CD8-positive, alpha-beta memory T cell (primary cell): ENCODE measurements at regions not wholly inside any gene's neighbourhood (a gene's known extent, or its start where the extent isn't known, plus 50 kb on each side); places are given as distances from the start of the nearest gene placed in this dataset.

ENCODE experiments used
- CTCF ChIA-PET: fragments of 350-600 bp; sonication (Branson Sonifier 250); formaldehyde crosslinking; loops from one replicate; lab custom pipeline; 2021; ENCODE audit warnings: antibody characterized with exemption; lab: Charles Lee
- POLR2A ChIA-PET: fragments of 350-600 bp; sonication (Branson Sonifier 250); formaldehyde crosslinking; loops from one replicate; lab custom pipeline; 2021; ENCODE audit warnings: antibody characterized with exemption; lab: Charles Lee
- DNase-seq, 5 donors: peaks; one replicate each; pipeline versions ENCODE4 v3.0.0 to v3.0.0-alpha.2; 2020 to 2022; ENCODE audit warnings: mixed read lengths in 1 of 5
- H3K27ac ChIP-seq: one replicate; pipeline ENCODE4 v1.7.0; 2013; ENCODE audit warnings: low read depth, mild to moderate bottlenecking, low read length, moderate library complexity
- H3K27me3 ChIP-seq: 2 replicates; pipeline ENCODE4 v1.7.0; 2013; ENCODE audit warnings: low read length, mild to moderate bottlenecking; ENCODE audit not compliant: insufficient read depth, poor library complexity, severe bottlenecking
- H3K36me3 ChIP-seq: 2 replicates; pipeline ENCODE4 v1.7.0; 2013; ENCODE audit warnings: mild to moderate bottlenecking, low read length, moderate library complexity; ENCODE audit not compliant: insufficient read depth
- H3K4me1 ChIP-seq: 2 replicates; pipeline ENCODE4 v1.7.0; 2013; ENCODE audit warnings: mild to moderate bottlenecking, low read length, moderate library complexity; ENCODE audit not compliant: insufficient read depth
- H3K4me3 ChIP-seq: 2 replicates; pipeline ENCODE4 v1.7.0; 2013; ENCODE audit warnings: mild to moderate bottlenecking, low read length
- H3K9me3 ChIP-seq: 2 replicates; pipeline ENCODE4 v1.7.0; 2013; ENCODE audit warnings: mild to moderate bottlenecking, low read length
- H3K27ac Mint-ChIP-seq, 8 donors: one replicate each; pipeline ENCODE4 v1.8.0; 2020 to 2021; ENCODE audit warnings: mixed read lengths in 8 of 8, mild to moderate bottlenecking in 6 of 8, inconsistent platforms in 3 of 8, moderate library complexity in 3 of 8
- H3K27me3 Mint-ChIP-seq, 2 donors: one replicate each; pipeline ENCODE4 v1.8.0; 2020 to 2021; ENCODE audit warnings: mixed read lengths in 2 of 2, mild to moderate bottlenecking in 1 of 2, moderate library complexity in 1 of 2
- H3K36me3 Mint-ChIP-seq, 3 donors: one replicate each; pipeline ENCODE4 v1.8.0; 2020 to 2021; ENCODE audit warnings: mixed read lengths in 3 of 3, inconsistent platforms in 1 of 3, mild to moderate bottlenecking in 1 of 3
- H3K4me1 Mint-ChIP-seq, 3 donors: one replicate each; pipeline ENCODE4 v1.8.0; 2020 to 2021; ENCODE audit warnings: mixed read lengths in 3 of 3, inconsistent platforms in 1 of 3, mild to moderate bottlenecking in 1 of 3
- H3K4me3 Mint-ChIP-seq, 7 donors: one replicate each; pipeline ENCODE4 v1.8.0; 2020 to 2021; ENCODE audit warnings: mixed read lengths in 7 of 7, mild to moderate bottlenecking in 6 of 7, moderate library complexity in 4 of 7, inconsistent platforms in 2 of 7
- H3K9me3 Mint-ChIP-seq, 5 donors: one replicate each; pipeline ENCODE4 v1.8.0; 2020 to 2022; ENCODE audit warnings: mixed read lengths in 5 of 5, mild to moderate bottlenecking in 3 of 5, moderate library complexity in 2 of 5, inconsistent platforms in 1 of 5

GRCh38 chr6:91498576-91498975 is 911.7 kb upstream of the MAP3K7 start:
- H3K9me3 ChIP-seq: no peaks in the 10 kb centered on the region
- no peaks in the 10 kb centered on the region for H3K36me3 Mint-ChIP-seq
- H3K27ac Mint-ChIP-seq: no peak overlapping the region
- H3K27me3 Mint-ChIP-seq: no peaks in the 10 kb centered on the region
- no peak overlapping the region for H3K4me3 Mint-ChIP-seq
- no peaks in the 10 kb centered on the region for H3K4me1 Mint-ChIP-seq
- H3K4me3 ChIP-seq: no peak overlapping the region
- no peaks in the 10 kb centered on the region for H3K4me1 ChIP-seq
- no peaks in the 10 kb centered on the region for H3K36me3 ChIP-seq
- H3K27ac ChIP-seq: no peak overlapping the region
- ChIA-PET POLR2A (no interaction called here), CTCF (no interaction called here)
- DNase-seq: no peak
- H3K9me3 Mint-ChIP-seq: peaks cover 0 to 5% (median 0%) of the 10 kb centered on the region in 5 donors
- no peaks in the 10 kb centered on the region for H3K27me3 ChIP-seq

GRCh38 chr6:91497770-91498169 is 910.9 kb upstream of the MAP3K7 start:
- Mint-ChIP-seq H3K36me3 (no peaks in the 10 kb centered on the region), H3K9me3 (peaks cover 0 to 8% (median 0%) of the 10 kb centered on the region in 5 donors), H3K27ac (no peak overlapping the region), H3K4me3 (no peak overlapping the region), H3K4me1 (no peaks in the 10 kb centered on the region), H3K27me3 (no peaks in the 10 kb centered on the region)
- DNase-seq: no peak
- Histone ChIP-seq H3K27me3 (no peaks in the 10 kb centered on the region), H3K27ac (no peak overlapping the region), H3K4me3 (no peak overlapping the region), H3K4me1 (no peaks in the 10 kb centered on the region), H3K9me3 (no peaks in the 10 kb centered on the region), H3K36me3 (no peaks in the 10 kb centered on the region)
- ChIA-PET CTCF (no interaction called here), POLR2A (no interaction called here)

GRCh38 chr6:91490671-91491301 is 903.9 kb upstream of the MAP3K7 start:
- ChIA-PET CTCF (no interaction called here), POLR2A (no interaction called here)
- no peaks in the 10 kb centered on the region for H3K27me3 Mint-ChIP-seq
- H3K36me3 Mint-ChIP-seq: no peaks in the 10 kb centered on the region
- no peaks in the 10 kb centered on the region for H3K9me3 ChIP-seq
- H3K4me3 ChIP-seq: no peak overlapping the region
- no peaks in the 10 kb centered on the region for H3K4me1 ChIP-seq
- H3K27ac Mint-ChIP-seq: no peak overlapping the region
- no peaks in the 10 kb centered on the region for H3K27me3 ChIP-seq
- H3K27ac ChIP-seq: no peak overlapping the region
- H3K9me3 Mint-ChIP-seq: peaks cover 0 to 9% (median 4%) of the 10 kb centered on the region in 5 donors
- H3K36me3 ChIP-seq: no peaks in the 10 kb centered on the region
- no peaks in the 10 kb centered on the region for H3K4me1 Mint-ChIP-seq
- DNase-seq: no peak
- no peak overlapping the region for H3K4me3 Mint-ChIP-seq

DNA sequence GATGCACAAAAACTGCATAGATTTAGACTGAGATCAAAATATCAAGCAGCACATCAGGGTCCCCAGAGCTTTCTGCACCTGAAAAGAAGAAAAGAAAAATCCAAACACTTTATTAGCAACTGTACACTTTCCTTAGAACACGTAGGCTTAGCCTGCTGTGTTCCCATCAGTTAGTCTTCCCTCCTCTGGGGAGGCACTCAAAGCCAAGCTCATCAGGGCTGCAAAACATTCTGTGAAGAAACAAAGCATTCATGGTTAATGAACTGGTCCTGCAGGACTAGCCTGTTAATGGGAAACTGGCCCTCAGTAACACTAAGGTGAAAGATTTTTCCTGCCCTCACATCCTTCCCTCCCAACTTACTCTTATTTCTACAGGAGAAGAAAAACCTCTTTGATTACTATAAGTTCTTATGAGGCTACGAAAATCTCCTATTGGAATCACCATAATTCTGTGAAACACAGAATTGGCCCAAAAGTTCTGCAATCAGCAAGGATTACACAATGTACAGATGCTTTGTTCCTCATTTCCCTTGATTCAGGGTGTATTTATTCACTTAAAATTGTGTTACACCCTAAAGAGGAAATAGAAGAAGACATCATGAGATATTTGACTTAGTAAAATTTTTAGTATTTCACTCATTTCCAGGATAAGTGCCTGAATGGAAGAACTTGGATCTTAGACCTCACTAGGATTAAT is 901.0 kb upstream of the MAP3K7 start:
- Mint-ChIP-seq H3K36me3 (no peaks in the 10 kb centered on the region), H3K9me3 (peaks cover 0 to 11% (median 1%) of the 10 kb centered on the region in 5 donors), H3K4me1 (no peaks in the 10 kb centered on the region), H3K4me3 (no peak overlapping the region), H3K27ac (no peak overlapping the region), H3K27me3 (no peaks in the 10 kb centered on the region)
- DNase-seq: no peak
- POLR2A ChIA-PET: no interaction called here
- CTCF ChIA-PET: no interaction called here
- H3K36me3 ChIP-seq: no peaks in the 10 kb centered on the region
- no peak overlapping the region for H3K27ac ChIP-seq
- no peaks in the 10 kb centered on the region for H3K27me3 ChIP-seq
- no peaks in the 10 kb centered on the region for H3K9me3 ChIP-seq
- H3K4me1 ChIP-seq: no peaks in the 10 kb centered on the region
- H3K4me3 ChIP-seq: no peak overlapping the region

DNA sequence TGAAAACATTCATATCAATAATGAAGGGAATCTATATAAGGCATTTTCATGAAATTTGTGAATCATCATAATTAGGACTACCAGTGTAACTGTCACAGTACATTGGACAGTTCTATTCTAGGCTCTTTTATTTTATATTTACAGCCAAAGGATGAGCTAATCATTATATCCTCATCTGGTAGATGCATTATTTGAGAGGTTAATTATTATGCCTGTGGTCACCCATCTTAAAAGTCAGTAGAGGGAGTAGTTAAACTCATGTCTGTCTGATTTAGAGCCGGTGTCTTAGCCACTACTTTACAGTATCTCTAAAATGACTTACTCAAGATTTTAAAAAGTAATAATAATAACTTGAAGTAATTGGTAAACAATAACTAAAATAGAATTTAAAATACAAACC is 899.3 kb upstream of the MAP3K7 start:
- no peaks in the 10 kb centered on the region for H3K4me1 Mint-ChIP-seq
- peaks cover 0 to 12% (median 0%) of the 10 kb centered on the region in 5 donors for H3K9me3 Mint-ChIP-seq
- CTCF ChIA-PET: no interaction called here
- Histone ChIP-seq H3K27ac (no peak overlapping the region), H3K4me1 (no peaks in the 10 kb centered on the region), H3K27me3 (no peaks in the 10 kb centered on the region), H3K9me3 (no peaks in the 10 kb centered on the region), H3K36me3 (no peaks in the 10 kb centered on the region), H3K4me3 (no peak overlapping the region)
- no peaks in the 10 kb centered on the region for H3K27me3 Mint-ChIP-seq
- POLR2A ChIA-PET: no interaction called here
- H3K27ac Mint-ChIP-seq: no peak overlapping the region
- no peak for DNase-seq
- H3K36me3 Mint-ChIP-seq: no peaks in the 10 kb centered on the region
- no peak overlapping the region for H3K4me3 Mint-ChIP-seq

DNA sequence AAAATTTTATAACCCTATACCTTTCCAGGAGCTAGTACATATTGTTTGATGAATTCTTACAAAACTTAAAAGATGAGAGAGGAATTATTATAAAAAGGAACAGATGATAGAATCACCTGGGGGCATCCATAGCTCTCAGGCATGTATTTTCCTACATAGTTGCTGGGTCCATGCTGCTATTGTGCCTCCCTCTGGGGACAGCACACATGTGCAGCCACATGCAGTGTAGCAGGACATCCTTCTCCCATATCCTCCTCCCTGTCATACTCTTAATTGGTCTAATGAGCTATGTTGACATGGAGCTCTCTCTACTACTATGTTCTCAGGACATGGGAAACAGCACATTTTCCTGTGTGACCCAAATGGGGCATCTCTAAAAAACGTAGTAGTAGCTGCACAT is 898.2 kb upstream of the MAP3K7 start:
- peaks cover 0 to 12% (median 0%) of the 10 kb centered on the region in 5 donors for H3K9me3 Mint-ChIP-seq
- Histone ChIP-seq H3K36me3 (no peaks in the 10 kb centered on the region), H3K4me1 (no peaks in the 10 kb centered on the region), H3K4me3 (no peak overlapping the region), H3K27me3 (no peaks in the 10 kb centered on the region), H3K27ac (no peak overlapping the region), H3K9me3 (no peaks in the 10 kb centered on the region)
- H3K27me3 Mint-ChIP-seq: no peaks in the 10 kb centered on the region
- no peak overlapping the region for H3K27ac Mint-ChIP-seq
- H3K4me1 Mint-ChIP-seq: no peaks in the 10 kb centered on the region
- H3K4me3 Mint-ChIP-seq: no peak overlapping the region
- no peak for DNase-seq
- POLR2A ChIA-PET: no interaction called here
- H3K36me3 Mint-ChIP-seq: no peaks in the 10 kb centered on the region
- CTCF ChIA-PET: no interaction called here

GRCh38 chr6:91483415-91484105 is 896.7 kb upstream of the MAP3K7 start:
- no peak overlapping the region for H3K27ac ChIP-seq
- no peaks in the 10 kb centered on the region for H3K4me1 Mint-ChIP-seq

GRCh38 chr6:91482498-91482897 is 895.6 kb upstream of the MAP3K7 start:
- Histone ChIP-seq H3K36me3 (no peaks in the 10 kb centered on the region), H3K9me3 (no peaks in the 10 kb centered on the region), H3K4me3 (no peak overlapping the region), H3K27ac (no peak overlapping the region), H3K27me3 (no peaks in the 10 kb centered on the region), H3K4me1 (no peaks in the 10 kb centered on the region)
- no peak overlapping the region for H3K27ac Mint-ChIP-seq
- DNase-seq: no peak
- CTCF ChIA-PET: no interaction called here
- peaks cover 0 to 12% (median 0%) of the 10 kb centered on the region in 5 donors for H3K9me3 Mint-ChIP-seq
- H3K4me1 Mint-ChIP-seq: no peaks in the 10 kb centered on the region
- POLR2A ChIA-PET: no interaction called here
- H3K27me3 Mint-ChIP-seq: peaks cover 0 to 1% of the 10 kb centered on the region in 2 donors
- H3K36me3 Mint-ChIP-seq: no peaks in the 10 kb centered on the region
- H3K4me3 Mint-ChIP-seq: no peak overlapping the region

More at GRCh38 chr6:91483415-91484105, 896.7 kb upstream of the MAP3K7 start:
- Mint-ChIP-seq H3K4me3 (no peak overlapping the region), H3K27me3 (no peaks in the 10 kb centered on the region), H3K9me3 (peaks cover 0 to 12% (median 0%) of the 10 kb centered on the region in 5 donors), H3K27ac (no peak overlapping the region), H3K36me3 (no peaks in the 10 kb centered on the region)
- H3K27me3 ChIP-seq: no peaks in the 10 kb centered on the region
- DNase-seq: no peak
- no peak overlapping the region for H3K4me3 ChIP-seq
- H3K9me3 ChIP-seq: no peaks in the 10 kb centered on the region
- ChIA-PET POLR2A (no interaction called here), CTCF (no interaction called here)
- no peaks in the 10 kb centered on the region for H3K36me3 ChIP-seq
- no peaks in the 10 kb centered on the region for H3K4me1 ChIP-seq
